PC-9 (cell line): ENCODE measurements at regions not wholly inside any gene's neighbourhood (a gene's known extent, or its start where the extent isn't known, plus 50 kb on each side); places are given as distances from the start of the nearest gene placed in this dataset.

ENCODE experiments used
- BruUV-seq: library from RNA; stranded (reverse); fragments of 400-500 nt; replicated peaks from 2 replicates; lab custom pipeline; 2021; lab: Mats Ljungman, UMichigan
- CTCF ChIA-PET: fragments of 300-600 bp; sonication (Branson Sonifier 250); formaldehyde crosslinking; loops from one replicate; lab custom pipeline; 2022; ENCODE audit warnings: antibody characterized with exemption; lab: Charles Lee
- POLR2A ChIA-PET: fragments of 300-600 bp; sonication (Branson Sonifier 250); formaldehyde crosslinking; loops from one replicate; lab custom pipeline; 2022; ENCODE audit warnings: antibody characterized with exemption; ENCODE audit not compliant: unreplicated experiment; lab: Charles Lee
- DNase-seq, 2 experiments: peaks; one replicate each; pipeline versions ENCODE4 v3.0.0 to v3.0.0-alpha.2; 2015 to 2022; ENCODE audit warnings: mixed read lengths in 1 of 2
- H2AFZ ChIP-seq: fragments of 200-600 bp; sonication (generic); 2 replicates; pipeline ENCODE4 v1.8.1; 2017; ENCODE audit warnings: antibody characterized with exemption
- H3F3A ChIP-seq: fragments of 200-600 bp; sonication (generic); 2 replicates; pipeline ENCODE4 v1.8.1; 2017; ENCODE audit warnings: antibody characterized with exemption, mild to moderate bottlenecking, low read depth; ENCODE audit not compliant: insufficient read depth
- H3K27ac ChIP-seq: fragments of 200-600 bp; sonication (generic); 2 replicates; pipeline ENCODE4 v1.6.1; 2016; ENCODE audit warnings: mixed run types
- H3K27me3 ChIP-seq: fragments of 200-600 bp; sonication (generic); 2 replicates; pipeline ENCODE4 v1.6.1; 2016; ENCODE audit warnings: low read depth, mixed run types; ENCODE audit not compliant: insufficient read depth
- H3K36me3 ChIP-seq: fragments of 200-600 bp; sonication (generic); 2 replicates; pipeline ENCODE4 v1.6.1; 2016; ENCODE audit warnings: low read depth, mixed run types
- H3K4me1 ChIP-seq: fragments of 200-600 bp; sonication (generic); replicated peaks from 2 replicates; pipeline ENCODE4 v1.6.1; 2016; ENCODE audit warnings: mixed run types; ENCODE audit not compliant: insufficient read depth
- H3K4me2 ChIP-seq: fragments of 200-600 bp; sonication (generic); 2 replicates; pipeline ENCODE4 v1.6.1; 2017; ENCODE audit warnings: mixed run types
- H3K4me3 ChIP-seq: fragments of 200-600 bp; sonication (generic); 2 replicates; pipeline ENCODE4 v1.6.1; 2016; ENCODE audit warnings: mixed run types
- H3K79me2 ChIP-seq: fragments of 200-600 bp; sonication (generic); 2 replicates; pipeline ENCODE4 v1.6.1; 2017; ENCODE audit warnings: low read depth, mixed run types
- H3K9me2 ChIP-seq: fragments of 200-600 bp; sonication (generic); 2 replicates; pipeline ENCODE4 v1.8.1; 2017; ENCODE audit warnings: mild to moderate bottlenecking; ENCODE audit not compliant: insufficient read depth
- H3K9me3 ChIP-seq: fragments of 200-600 bp; sonication (generic); 2 replicates; pipeline ENCODE4 v1.8.1; 2016; ENCODE audit warnings: low read depth; ENCODE audit not compliant: insufficient read depth
- H4K20me1 ChIP-seq: fragments of 200-600 bp; sonication (generic); 2 replicates; pipeline ENCODE4 v1.8.1; 2017; ENCODE audit not compliant: insufficient read depth
- EZH2 ChIP-seq: fragments of 200-600 bp; sonication (generic); IDR thresholded peaks from 2 replicates; pipeline ENCODE4 v1.8.0; 2017; ENCODE audit warnings: antibody characterized with exemption, low read depth
- intact Hi-C: fragments of 100-400 bp; cut with micrococcal nuclease; formaldehyde crosslinking; loops from one replicate; pipeline ENCODE4 v1.10.0; 2022; ENCODE audit not compliant: unreplicated experiment
- TF ChIP-seq, protein P1 (sequence below): fragments of 200-600 bp; sonication (generic); conservative IDR thresholded peaks from 2 replicates; pipeline ENCODE4 v1.6.1; 2017; ENCODE audit warnings: mixed run types, antibody characterized with exemption, mild to moderate bottlenecking, moderate library complexity

DNA sequence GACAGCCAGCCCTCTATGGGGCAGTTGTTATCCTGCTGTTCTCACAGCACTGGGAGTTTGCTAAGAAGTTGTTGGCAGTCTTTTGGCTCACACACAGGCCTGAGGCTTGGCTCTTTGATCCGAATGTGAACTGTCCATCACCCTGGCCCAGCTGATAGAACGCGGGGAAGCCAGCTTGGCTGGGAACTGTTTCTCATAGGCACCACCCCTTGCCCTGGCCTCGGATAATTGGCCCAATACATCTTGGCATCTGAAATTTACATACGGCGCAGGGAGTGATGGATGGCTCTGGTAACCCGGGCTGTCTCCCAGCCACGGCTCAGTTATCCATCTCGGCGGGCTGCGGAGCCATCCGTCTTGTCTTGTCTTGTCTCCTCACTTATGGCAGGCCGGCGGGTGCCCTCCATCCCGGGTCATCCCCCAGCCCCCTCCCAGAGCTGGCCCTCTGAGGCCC is 164.1 kb downstream of the PHETA1 start:
- Histone ChIP-seq H3K4me1 (no peaks in the 10 kb centered on the region), H3K9me3 (no peaks in the 10 kb centered on the region), H4K20me1 (no peaks in the 10 kb centered on the region; the same call in 1 of the 2 replicates), H3K27ac (no peak overlapping the region), H3K4me2 (no peak overlapping the region), H3K9me2 (no peaks in the 10 kb centered on the region; the same call in 1 of the 2 replicates), H3K27me3 (peaks cover 100% of the 10 kb centered on the region), H3K36me3 (no peaks in the 10 kb centered on the region), H2AFZ (no peak overlapping the region), H3F3A (no peaks in the 10 kb centered on the region), H3K4me3 (no peak overlapping the region), H3K79me2 (no peaks in the 10 kb centered on the region)
- intact Hi-C loops: no loop called here
- no TSS peak for BruUV-seq
- CTCF ChIA-PET: no interaction called here
- POLR2A ChIA-PET: no interaction called here
- DNase-seq: no peak
- TF ChIP-seq, protein P1, sequence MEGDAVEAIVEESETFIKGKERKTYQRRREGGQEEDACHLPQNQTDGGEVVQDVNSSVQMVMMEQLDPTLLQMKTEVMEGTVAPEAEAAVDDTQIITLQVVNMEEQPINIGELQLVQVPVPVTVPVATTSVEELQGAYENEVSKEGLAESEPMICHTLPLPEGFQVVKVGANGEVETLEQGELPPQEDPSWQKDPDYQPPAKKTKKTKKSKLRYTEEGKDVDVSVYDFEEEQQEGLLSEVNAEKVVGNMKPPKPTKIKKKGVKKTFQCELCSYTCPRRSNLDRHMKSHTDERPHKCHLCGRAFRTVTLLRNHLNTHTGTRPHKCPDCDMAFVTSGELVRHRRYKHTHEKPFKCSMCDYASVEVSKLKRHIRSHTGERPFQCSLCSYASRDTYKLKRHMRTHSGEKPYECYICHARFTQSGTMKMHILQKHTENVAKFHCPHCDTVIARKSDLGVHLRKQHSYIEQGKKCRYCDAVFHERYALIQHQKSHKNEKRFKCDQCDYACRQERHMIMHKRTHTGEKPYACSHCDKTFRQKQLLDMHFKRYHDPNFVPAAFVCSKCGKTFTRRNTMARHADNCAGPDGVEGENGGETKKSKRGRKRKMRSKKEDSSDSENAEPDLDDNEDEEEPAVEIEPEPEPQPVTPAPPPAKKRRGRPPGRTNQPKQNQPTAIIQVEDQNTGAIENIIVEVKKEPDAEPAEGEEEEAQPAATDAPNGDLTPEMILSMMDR: no peak
- TF ChIP-seq EZH2: no peak

DNA sequence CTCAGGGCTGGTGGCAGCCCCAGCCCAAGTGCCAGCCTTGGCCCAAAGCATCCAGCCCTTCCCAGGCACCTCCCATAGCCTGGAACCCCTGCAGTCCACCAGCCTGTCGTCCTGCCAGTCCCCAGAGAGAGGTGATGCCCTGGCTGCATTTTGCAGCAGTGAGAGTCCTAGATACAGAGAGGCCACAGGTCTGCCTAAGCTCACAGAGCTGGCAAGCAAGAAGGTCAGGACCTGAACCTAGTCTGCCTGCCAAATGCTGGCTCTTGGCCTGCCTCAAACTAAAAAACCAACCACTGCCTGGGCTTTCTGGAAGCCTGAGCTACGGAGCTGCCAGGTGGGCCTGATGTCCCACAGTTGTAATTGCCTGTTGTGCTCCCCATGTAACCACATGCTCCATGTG is 164.9 kb downstream of the PHETA1 start:
- ChIA-PET POLR2A (no interaction called here), CTCF (no interaction called here)
- H3K4me3 ChIP-seq: no peak overlapping the region
- peaks cover 100% of the 10 kb centered on the region for H3K27me3 ChIP-seq
- DNase-seq: no peak
- H3K9me3 ChIP-seq: no peaks in the 10 kb centered on the region
- H3K4me2 ChIP-seq: no peak overlapping the region
- H3K27ac ChIP-seq: no peak overlapping the region
- intact Hi-C loops: no loop called here
- no peaks in the 10 kb centered on the region for H3K79me2 ChIP-seq
- H3F3A ChIP-seq: no peaks in the 10 kb centered on the region
- no peak overlapping the region for H2AFZ ChIP-seq
- no peaks in the 10 kb centered on the region for H3K36me3 ChIP-seq
- no peaks in the 10 kb centered on the region for H3K4me1 ChIP-seq
- no TSS peak for BruUV-seq
- no peak for TF ChIP-seq EZH2
- TF ChIP-seq, protein P1: no peak
- no peaks in the 10 kb centered on the region; the same call in 1 of the 2 replicates for H4K20me1 ChIP-seq
- H3K9me2 ChIP-seq: no peaks in the 10 kb centered on the region; the same call in 1 of the 2 replicates

DNA sequence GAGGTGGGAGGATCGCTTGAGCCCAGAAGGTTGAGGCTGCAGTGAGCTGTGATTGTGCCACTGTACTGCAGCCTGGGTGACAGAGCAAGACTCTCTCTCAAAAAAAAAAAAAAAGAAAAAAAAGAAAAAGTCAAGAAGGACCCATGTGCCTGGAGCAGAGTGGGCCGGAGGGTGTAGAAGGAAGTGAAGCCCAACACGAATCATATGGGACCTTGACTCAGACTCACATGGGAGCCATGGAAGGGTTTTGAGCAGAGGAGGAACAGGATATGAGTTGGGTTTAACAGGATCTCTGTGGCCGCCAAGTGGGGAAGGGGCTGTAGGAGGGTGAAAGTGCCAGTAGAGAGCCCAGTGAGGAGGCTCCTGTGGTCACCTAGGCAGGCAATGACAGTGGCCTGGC is 165.4 kb downstream of the PHETA1 start:
- BruUV-seq: no TSS peak
- Histone ChIP-seq H4K20me1 (no peaks in the 10 kb centered on the region; the same call in 1 of the 2 replicates), H3K79me2 (no peaks in the 10 kb centered on the region), H2AFZ (no peak overlapping the region), H3K4me2 (no peak overlapping the region), H3K9me2 (no peaks in the 10 kb centered on the region; the same call in 1 of the 2 replicates), H3F3A (no peaks in the 10 kb centered on the region), H3K27ac (no peak overlapping the region), H3K4me3 (no peak overlapping the region), H3K27me3 (peaks cover 100% of the 10 kb centered on the region), H3K9me3 (no peaks in the 10 kb centered on the region), H3K36me3 (no peaks in the 10 kb centered on the region), H3K4me1 (no peaks in the 10 kb centered on the region)
- intact Hi-C loops: no loop called here
- POLR2A ChIA-PET: no interaction called here
- TF ChIP-seq, protein P1: no peak
- TF ChIP-seq EZH2: no peak
- CTCF ChIA-PET: no interaction called here
- no peak for DNase-seq
